ENCODE measurements at regions not wholly inside any gene's neighbourhood (a gene's known extent, or its start where the extent isn't known, plus 50 kb on each side); places are given as distances from the start of the nearest gene placed in this dataset.
A peak's percentile ranks its signal among the peaks of the same experiment; 100 is the strongest.

GRCh38 chr9:108517651-108518365 is 338.0 kb downstream of the ACTL7B start:
- peak overlapping the region; percentile 23 for H3K27ac ChIP-seq
- no peak overlapping the region for H3K4me3 ChIP-seq
- peaks cover 7% of the 10 kb centered on the region for H3K4me1 ChIP-seq
- WGBS, 3 donors: 21 to 22% (median 22%) methylated on average over 9 of the region's 9 CpGs
- peaks cover 0 to 2% (median 0%) of the 10 kb centered on the region in 3 donors for H3K27me3 ChIP-seq (ENCODE audit: insufficient read depth in 3 of 3, low read length in 2 of 3)
- ATAC-seq (peak in 1 of 4 donors; percentile 36), DNase-seq (no peak)
- intact Hi-C loops (cut with DNase I): no loop called here
- no peaks in the 10 kb centered on the region for H3K36me3 ChIP-seq (ENCODE audit: insufficient read depth in 1 of 2, low read depth in 1 of 2)
- no peaks in the 10 kb centered on the region for H3K9me3 ChIP-seq
- TF ChIP-seq CTCF (IDR thresholded peaks at IDR 0.05): no peak

DNA sequence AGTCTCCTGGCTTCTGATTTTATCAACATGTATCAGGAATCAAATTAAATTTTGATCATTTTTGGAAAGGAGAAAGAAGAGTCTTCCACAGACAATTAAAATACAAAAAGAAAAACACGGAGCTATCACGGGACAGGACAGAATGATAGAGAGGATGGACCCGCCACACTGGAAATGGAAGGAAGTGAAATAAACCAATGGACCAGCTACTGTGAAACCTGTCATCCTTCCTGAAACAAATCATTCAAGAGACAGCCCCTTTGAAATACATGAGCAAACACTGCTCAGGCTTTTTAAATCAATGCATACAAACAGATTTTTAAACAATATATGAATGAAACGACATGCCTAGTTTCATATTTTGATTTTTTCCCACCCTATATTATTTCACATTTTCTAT is 339.4 kb downstream of the ACTL7B start:
- Histone ChIP-seq H3K27ac (no peak overlapping the region), H3K9me3 (no peaks in the 10 kb centered on the region), H3K27me3 (ENCODE audit: insufficient read depth in 3 of 3, low read length in 2 of 3) (peaks cover 0 to 2% (median 0%) of the 10 kb centered on the region in 3 donors), H3K4me3 (no peak overlapping the region), H3K4me1 (peaks cover 7% of the 10 kb centered on the region), H3K36me3 (ENCODE audit: insufficient read depth in 1 of 2, low read depth in 1 of 2) (no peaks in the 10 kb centered on the region)
- intact Hi-C loops (cut with DNase I): no loop called here
- DNase-seq (no peak), ATAC-seq (no peak)
- TF ChIP-seq CTCF (IDR thresholded peaks at IDR 0.05): no peak
- WGBS, 3 donors: 85 to 88% (median 88%) methylated on average over 4 of the region's 4 CpGs

GRCh38 chr9:108515856-108516255 is 339.9 kb downstream of the ACTL7B start:
- Histone ChIP-seq H3K36me3 (ENCODE audit: insufficient read depth in 1 of 2, low read depth in 1 of 2) (no peaks in the 10 kb centered on the region), H3K27me3 (ENCODE audit: insufficient read depth in 3 of 3, low read length in 2 of 3) (no peaks in the 10 kb centered on the region), H3K27ac (no peak overlapping the region), H3K4me3 (no peak overlapping the region), H3K4me1 (peaks cover 7% of the 10 kb centered on the region), H3K9me3 (no peaks in the 10 kb centered on the region)
- WGBS, 3 donors: 93 to 100% (median 97%) methylated on average over 2 of the region's 2 CpGs
- intact Hi-C loops (cut with DNase I): no loop called here
- ATAC-seq (peak in 1 of 4 donors; percentile 37), DNase-seq (no peak)
- TF ChIP-seq CTCF (IDR thresholded peaks at IDR 0.05): no peak

- H3K4me3 ChIP-seq: no peak overlapping the region
- peaks cover 2% of the 10 kb centered on the region for H3K4me1 ChIP-seq
- DNase-seq (no peak), ATAC-seq (no peak)
- no peaks in the 10 kb centered on the region for H3K9me3 ChIP-seq
- H3K27ac ChIP-seq: no peak overlapping the region
- no peak for TF ChIP-seq CTCF (IDR thresholded peaks at IDR 0.05)
- intact Hi-C loops (cut with DNase I): no loop called here
- 80 to 85% (median 84%) methylated on average over 5 of the region's 5 CpGs for WGBS, 3 donors
- H3K36me3 ChIP-seq (ENCODE audit: insufficient read depth in 1 of 2, low read depth in 1 of 2): no peaks in the 10 kb centered on the region
- H3K27me3 ChIP-seq (ENCODE audit: insufficient read depth in 3 of 3, low read length in 2 of 3): no peaks in the 10 kb centered on the region
These were observed 343.2 kb downstream of the ACTL7B start for GRCh38 chr9:108512426-108513173.
